ENCODE measurements at regions not wholly inside any gene's neighbourhood (a gene's known extent, or its start where the extent isn't known, plus 50 kb on each side); places are given as distances from the start of the nearest gene placed in this dataset.

DNA sequence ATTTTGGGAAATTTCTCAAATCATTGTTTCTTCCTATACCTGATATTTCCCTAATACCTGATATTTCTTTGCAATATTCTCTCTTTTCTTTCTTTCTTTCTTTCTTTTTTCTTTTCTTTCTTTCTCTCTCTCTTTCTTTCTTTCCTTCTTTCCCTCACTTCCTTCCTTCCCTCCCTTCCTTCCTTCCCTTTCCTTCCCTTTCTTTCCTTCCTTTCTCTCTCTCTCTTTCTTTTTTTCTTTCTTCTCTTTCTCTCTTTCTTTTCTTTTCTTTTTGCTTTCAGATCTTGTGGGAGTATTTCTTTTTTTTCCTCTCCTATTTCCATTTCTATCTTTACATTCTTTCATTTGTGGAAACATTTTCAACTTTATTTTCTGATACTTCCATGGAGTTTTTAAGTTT, 76.1 kb upstream of the ANKEF1 start:
- Histone ChIP-seq H3K9me3 (ENCODE audit: insufficient read depth, low read depth) (no peaks in the 10 kb centered on the region), H2AFZ (no peak overlapping the region), H3K9me2 (ENCODE audit: insufficient read depth) (no peaks in the 10 kb centered on the region), H4K20me1 (ENCODE audit: insufficient read depth) (no peaks in the 10 kb centered on the region), H3K36me3 (ENCODE audit: low read depth) (no peaks in the 10 kb centered on the region), H3K79me2 (ENCODE audit: low read depth) (no peaks in the 10 kb centered on the region), H3K27ac (no peak overlapping the region), H3K27me3 (ENCODE audit: insufficient read depth, low read depth) (no peaks in the 10 kb centered on the region), H3K4me3 (no peak overlapping the region), H3K4me2 (no peak overlapping the region), H3F3A (ENCODE audit: insufficient read depth, low read depth) (no peaks in the 10 kb centered on the region), H3K4me1 (replicated peaks; ENCODE audit: insufficient read depth) (no peaks in the 10 kb centered on the region)
- POLR2A ChIA-PET (ENCODE audit: unreplicated experiment) = no interaction called here
- no TSS peak for BruUV-seq (replicated peaks)
- intact Hi-C loops (cut with micrococcal nuclease; ENCODE audit: unreplicated experiment) = no loop called here
- no peak for TF ChIP-seq EZH2 (IDR thresholded peaks at IDR 0.05; ENCODE audit: low read depth)
- TF ChIP-seq, protein P1, sequence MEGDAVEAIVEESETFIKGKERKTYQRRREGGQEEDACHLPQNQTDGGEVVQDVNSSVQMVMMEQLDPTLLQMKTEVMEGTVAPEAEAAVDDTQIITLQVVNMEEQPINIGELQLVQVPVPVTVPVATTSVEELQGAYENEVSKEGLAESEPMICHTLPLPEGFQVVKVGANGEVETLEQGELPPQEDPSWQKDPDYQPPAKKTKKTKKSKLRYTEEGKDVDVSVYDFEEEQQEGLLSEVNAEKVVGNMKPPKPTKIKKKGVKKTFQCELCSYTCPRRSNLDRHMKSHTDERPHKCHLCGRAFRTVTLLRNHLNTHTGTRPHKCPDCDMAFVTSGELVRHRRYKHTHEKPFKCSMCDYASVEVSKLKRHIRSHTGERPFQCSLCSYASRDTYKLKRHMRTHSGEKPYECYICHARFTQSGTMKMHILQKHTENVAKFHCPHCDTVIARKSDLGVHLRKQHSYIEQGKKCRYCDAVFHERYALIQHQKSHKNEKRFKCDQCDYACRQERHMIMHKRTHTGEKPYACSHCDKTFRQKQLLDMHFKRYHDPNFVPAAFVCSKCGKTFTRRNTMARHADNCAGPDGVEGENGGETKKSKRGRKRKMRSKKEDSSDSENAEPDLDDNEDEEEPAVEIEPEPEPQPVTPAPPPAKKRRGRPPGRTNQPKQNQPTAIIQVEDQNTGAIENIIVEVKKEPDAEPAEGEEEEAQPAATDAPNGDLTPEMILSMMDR (conservative IDR thresholded peaks at IDR 0.05) = no peak
- DNase-seq = no peak
- CTCF ChIA-PET = no interaction called here

DNA sequence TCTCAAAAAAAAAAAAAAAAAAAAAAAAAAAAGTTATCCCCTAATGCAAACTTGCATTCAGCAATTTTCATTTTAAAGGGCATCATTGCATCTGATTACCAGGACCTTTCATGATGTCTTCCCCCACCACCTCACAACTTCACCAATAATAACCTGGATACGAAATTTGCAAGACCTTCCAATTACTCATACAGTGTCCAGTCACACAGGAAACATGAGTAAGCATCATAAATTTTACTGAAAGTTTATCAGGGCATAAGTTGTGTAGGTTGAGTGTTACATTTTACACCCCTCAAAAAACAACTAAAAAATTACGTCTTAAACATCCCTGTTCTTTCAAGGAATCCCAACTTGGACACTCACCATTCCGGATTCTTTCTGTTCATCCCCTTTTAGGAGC, 79.1 kb upstream of the ANKEF1 start:
- ChIA-PET CTCF (no interaction called here), POLR2A (ENCODE audit: unreplicated experiment) (no interaction called here)
- Histone ChIP-seq H4K20me1 (ENCODE audit: insufficient read depth) (no peaks in the 10 kb centered on the region), H3K4me1 (replicated peaks; ENCODE audit: insufficient read depth) (no peaks in the 10 kb centered on the region), H3F3A (ENCODE audit: insufficient read depth, low read depth) (no peaks in the 10 kb centered on the region), H3K4me3 (no peak overlapping the region), H3K27ac (no peak overlapping the region), H3K27me3 (ENCODE audit: insufficient read depth, low read depth) (no peaks in the 10 kb centered on the region), H3K9me2 (ENCODE audit: insufficient read depth) (no peaks in the 10 kb centered on the region), H3K9me3 (ENCODE audit: insufficient read depth, low read depth) (no peaks in the 10 kb centered on the region), H3K36me3 (ENCODE audit: low read depth) (no peaks in the 10 kb centered on the region), H3K79me2 (ENCODE audit: low read depth) (no peaks in the 10 kb centered on the region), H2AFZ (no peak overlapping the region), H3K4me2 (no peak overlapping the region)
- TF ChIP-seq, protein P1 (conservative IDR thresholded peaks at IDR 0.05) = no peak
- no peak for TF ChIP-seq EZH2 (IDR thresholded peaks at IDR 0.05; ENCODE audit: low read depth)
- no peak for DNase-seq
- no TSS peak for BruUV-seq (replicated peaks)
- intact Hi-C loops (cut with micrococcal nuclease; ENCODE audit: unreplicated experiment) = no loop called here

GRCh38 chr20:9949563-9949962, 85.2 kb upstream of the ANKEF1 start:
- intact Hi-C loops (cut with micrococcal nuclease; ENCODE audit: unreplicated experiment) = no loop called here
- no peaks in the 10 kb centered on the region for H3K4me1 ChIP-seq (replicated peaks; ENCODE audit: insufficient read depth)
- H3K27ac ChIP-seq = no peak overlapping the region
- H3K27me3 ChIP-seq (ENCODE audit: insufficient read depth, low read depth) = no peaks in the 10 kb centered on the region
- POLR2A ChIA-PET (ENCODE audit: unreplicated experiment) = no interaction called here
- CTCF ChIA-PET = no interaction called here
- DNase-seq = no peak
- H3K4me3 ChIP-seq = no peak overlapping the region
- no peak overlapping the region for H3K4me2 ChIP-seq
- no peaks in the 10 kb centered on the region for H3K9me2 ChIP-seq (ENCODE audit: insufficient read depth)
- BruUV-seq (replicated peaks) = no TSS peak
- no peaks in the 10 kb centered on the region for H4K20me1 ChIP-seq (ENCODE audit: insufficient read depth)
- TF ChIP-seq EZH2 (IDR thresholded peaks at IDR 0.05; ENCODE audit: low read depth) = no peak
- TF ChIP-seq, protein P1 (conservative IDR thresholded peaks at IDR 0.05) = no peak
- H3F3A ChIP-seq (ENCODE audit: insufficient read depth, low read depth) = no peaks in the 10 kb centered on the region
- no peaks in the 10 kb centered on the region for H3K36me3 ChIP-seq (ENCODE audit: low read depth)
- H3K9me3 ChIP-seq (ENCODE audit: insufficient read depth, low read depth) = no peaks in the 10 kb centered on the region
- no peaks in the 10 kb centered on the region for H3K79me2 ChIP-seq (ENCODE audit: low read depth)
- H2AFZ ChIP-seq = peak overlapping the region; percentile 13; the same call in 1 of the 2 replicates

Data from PC-9 (cell line).